SK-N-SH treated with all-trans-retinoic acid at 6 μM for 48 hours (cell line): ENCODE measurements at regions not wholly inside any gene's neighbourhood (a gene's known extent, or its start where the extent isn't known, plus 50 kb on each side); places are given as distances from the start of the nearest gene placed in this dataset.

ENCODE experiments used
- ATAC-seq: fragments of 200-7000 bp; cut with Tn5 transposase; 3 replicates; pipeline ENCODE4 v1.9.1; 2020; ENCODE audit warnings: mild to moderate bottlenecking, moderate library complexity
- ARNTL ChIP-seq: fragments of 450-650 bp; formaldehyde crosslinking; IDR thresholded peaks from 2 replicates; pipeline ENCODE4 v1.5.0; 2020; ENCODE audit warnings: low read depth, mild to moderate bottlenecking, moderate library complexity, borderline replicate concordance
- CREB5 ChIP-seq: fragments of 250-450 bp; sonication (Bioruptor Pico); IDR thresholded peaks from 2 replicates; pipeline ENCODE4 v1.5.1; 2020; ENCODE audit warnings: low read depth, mild to moderate bottlenecking, moderate library complexity
- CSRNP3 ChIP-seq: fragments of 250-450 bp; sonication (Bioruptor Pico); IDR thresholded peaks from 2 replicates; pipeline ENCODE4 v1.5.1; 2021; ENCODE audit warnings: mild to moderate bottlenecking, moderate library complexity
- ESRRG ChIP-seq: fragments of 250-450 bp; sonication (Bioruptor Pico); IDR thresholded peaks from 2 replicates; pipeline ENCODE4 v1.6.1; 2021; ENCODE audit warnings: mild to moderate bottlenecking
- GLIS3 ChIP-seq: fragments of 250-450 bp; sonication (Bioruptor Pico); IDR thresholded peaks from 2 replicates; pipeline ENCODE4 v1.5.0; 2020; ENCODE audit warnings: mild to moderate bottlenecking, moderate library complexity
- ISL1 ChIP-seq: fragments of 250-450 bp; sonication (Bioruptor Pico); IDR thresholded peaks from 2 replicates; pipeline ENCODE4 v2.1.2; 2022; ENCODE audit warnings: mild to moderate bottlenecking, moderate library complexity
- OSR1 ChIP-seq: fragments of 250-450 bp; sonication (Bioruptor Pico); IDR thresholded peaks from 2 replicates; pipeline ENCODE4 v1.8.0; 2022; ENCODE audit warnings: moderate library complexity, mild to moderate bottlenecking, inconsistent platforms
- PATZ1 ChIP-seq: fragments of 250-450 bp; sonication (Bioruptor Pico); IDR thresholded peaks from 2 replicates; pipeline ENCODE4 v1.8.0; 2020; ENCODE audit warnings: mild to moderate bottlenecking, moderate library complexity, borderline replicate concordance
- POU6F1 ChIP-seq: fragments of 250-450 bp; sonication (Bioruptor Pico); IDR thresholded peaks from 2 replicates; pipeline ENCODE4 v1.8.0; 2021; ENCODE audit warnings: low read depth, mild to moderate bottlenecking, moderate library complexity, borderline replicate concordance
- PPARA ChIP-seq: fragments of 250-450 bp; sonication (Bioruptor Pico); IDR thresholded peaks from 2 replicates; pipeline ENCODE4 v1.5.0; 2020; ENCODE audit warnings: mild to moderate bottlenecking, borderline replicate concordance
- RARB ChIP-seq: fragments of 250-450 bp; sonication (Bioruptor Pico); IDR thresholded peaks from 2 replicates; pipeline ENCODE4 v1.8.0; 2021; ENCODE audit warnings: mild to moderate bottlenecking, moderate library complexity
- SNAI2 ChIP-seq: fragments of 250-450 bp; sonication (Bioruptor Pico); IDR thresholded peaks from 2 replicates; pipeline ENCODE4 v1.5.0; 2020; ENCODE audit warnings: mild to moderate bottlenecking, moderate library complexity
- TCF4 ChIP-seq: fragments of 250-450 bp; sonication (Bioruptor Pico); IDR thresholded peaks from 2 replicates; pipeline ENCODE4 v1.8.0; 2021; ENCODE audit warnings: mild to moderate bottlenecking, moderate library complexity, borderline replicate concordance
- TOX ChIP-seq: fragments of 250-450 bp; sonication (Bioruptor Pico); IDR thresholded peaks from 2 replicates; pipeline ENCODE4 v1.8.0; 2021; ENCODE audit warnings: mild to moderate bottlenecking, moderate library complexity, borderline replicate concordance
- TSHZ2 ChIP-seq: fragments of 250-450 bp; sonication (Bioruptor Pico); IDR thresholded peaks from 2 replicates; pipeline ENCODE4 v1.5.0; 2020; ENCODE audit warnings: mild to moderate bottlenecking, moderate library complexity
- ZC3H10 ChIP-seq: fragments of 250-450 bp; sonication (Bioruptor Pico); IDR thresholded peaks from 2 replicates; pipeline ENCODE4 v1.5.1; 2021; ENCODE audit warnings: mild to moderate bottlenecking, moderate library complexity
- ZFP3 ChIP-seq: fragments of 250-450 bp; sonication (Bioruptor Pico); IDR thresholded peaks from 2 replicates; pipeline ENCODE4 v1.5.0; 2020; ENCODE audit warnings: mild to moderate bottlenecking, moderate library complexity
- ZFP30 ChIP-seq: fragments of 450-650 bp; formaldehyde crosslinking; IDR thresholded peaks from 2 replicates; pipeline ENCODE4 v1.5.0; 2022; ENCODE audit warnings: mild to moderate bottlenecking, moderate library complexity
- ZNF565 ChIP-seq: fragments of 450-650 bp; formaldehyde crosslinking; conservative IDR thresholded peaks from 2 replicates; pipeline ENCODE4 v1.5.0; 2020; ENCODE audit warnings: low read depth, mild to moderate bottlenecking, moderate library complexity
- ZNF70 ChIP-seq: fragments of 450-650 bp; formaldehyde crosslinking; IDR thresholded peaks from 2 replicates; pipeline ENCODE4 v1.5.0; 2020; ENCODE audit warnings: mild to moderate bottlenecking, moderate library complexity
- ZNF8 ChIP-seq: fragments of 450-650 bp; formaldehyde crosslinking; IDR thresholded peaks from 2 replicates; pipeline ENCODE4 v1.5.0; 2020; ENCODE audit warnings: mild to moderate bottlenecking, moderate library complexity

GRCh38 chr15:37581866-37582532 lies 352.4 kb upstream of the TMCO5A start:
- TF ChIP-seq CSRNP3 (no peak), ZFP30 (no peak), POU6F1 (CRISPR knock-in tag) (no peak), RARB (no peak), ZNF565 (CRISPR knock-in tag) (no peak), SNAI2 (CRISPR knock-in tag) (no peak), ZNF70 (CRISPR knock-in tag) (no peak), GLIS3 (no peak), ZNF8 (CRISPR knock-in tag) (no peak), ZFP3 (no peak), OSR1 (no peak), PPARA (CRISPR knock-in tag) (no peak), CREB5 (no peak)
- ATAC-seq, result no peak

- no peak for ATAC-seq
- TF ChIP-seq SNAI2 (CRISPR knock-in tag) (no peak), ZNF8 (CRISPR knock-in tag) (no peak), ISL1 (CRISPR knock-in tag) (no peak), ARNTL (no peak), TSHZ2 (no peak), ZFP30 (no peak), PATZ1 (CRISPR knock-in tag) (no peak), ZNF565 (CRISPR knock-in tag) (no peak), ZC3H10 (CRISPR knock-in tag) (no peak), GLIS3 (no peak), CREB5 (no peak), POU6F1 (CRISPR knock-in tag) (no peak), TCF4 (CRISPR knock-in tag) (no peak), TOX (CRISPR knock-in tag) (no peak), OSR1 (no peak), PPARA (CRISPR knock-in tag) (no peak), ZFP3 (no peak), ESRRG (CRISPR knock-in tag) (no peak)
Observed at GRCh38 chr15:37582852-37583251, 351.6 kb upstream of the TMCO5A start.
